Colonic mucosa (tissue), 4 donors: ENCODE measurements at regions not wholly inside any gene's neighbourhood (a gene's known extent, or its start where the extent isn't known, plus 50 kb on each side); places are given as distances from the start of the nearest gene placed in this dataset.

Experiments used
- DNase-seq: peaks from one replicate; pipeline ENCODE4 v3.0.0-alpha.2; 2020
- H3K27ac ChIP-seq: fragments of 200-600 bp; one replicate; pipeline ENCODE4 v1.8.0; 2021
- H3K27me3 ChIP-seq: fragments of 200-600 bp; one replicate; pipeline ENCODE4 v1.8.0; 2021
- H3K36me3 ChIP-seq: fragments of 200-600 bp; one replicate; pipeline ENCODE4 v1.8.0; 2021
- H3K4me1 ChIP-seq: fragments of 200-600 bp; one replicate; pipeline ENCODE4 v1.8.0; 2021; ENCODE audit warnings: mild to moderate bottlenecking
- H3K4me3 ChIP-seq: fragments of 200-600 bp; one replicate; pipeline ENCODE4 v1.8.0; 2021
- H3K9ac ChIP-seq, 2 donors: one replicate each; pipeline ENCODE4 v1.7.0; 2013; ENCODE audit warnings: control low read depth in 2 of 2, low read depth in 2 of 2, low read length in 2 of 2
- H3K9me3 ChIP-seq: fragments of 200-600 bp; one replicate; pipeline ENCODE4 v1.8.0; 2021
- CTCF ChIP-seq: fragments of 200-600 bp; IDR thresholded peaks from one replicate; pipeline ENCODE4 v1.8.0; 2022; ENCODE audit warnings: antibody characterized with exemption, mild to moderate bottlenecking
- intact Hi-C: fragments of 100-400 bp; cut with DNase I; formaldehyde crosslinking; loops from one replicate; pipeline ENCODE4 v1.14.1; 2022
- donor health status: healthy.
- donor health status: DM: no; HTN: no; CAD: no.
- donor health status: DM: no; HTN: no; CAD: no.

- no peak overlapping the region for H3K27ac ChIP-seq
- no peaks in the 10 kb centered on the region for H3K27me3 ChIP-seq
- no peak for DNase-seq
- no peaks in the 10 kb centered on the region for H3K36me3 ChIP-seq
- intact Hi-C loops: no loop called here
- H3K4me1 ChIP-seq: no peaks in the 10 kb centered on the region
- H3K9me3 ChIP-seq: no peaks in the 10 kb centered on the region
- no peak overlapping the region for H3K4me3 ChIP-seq
- H3K9ac ChIP-seq: no peak overlapping the region
- no peak for TF ChIP-seq CTCF
These were observed 1574.2 kb upstream of the PIK3C3 start for GRCh38 chr18:40380686-40381439.

DNA sequence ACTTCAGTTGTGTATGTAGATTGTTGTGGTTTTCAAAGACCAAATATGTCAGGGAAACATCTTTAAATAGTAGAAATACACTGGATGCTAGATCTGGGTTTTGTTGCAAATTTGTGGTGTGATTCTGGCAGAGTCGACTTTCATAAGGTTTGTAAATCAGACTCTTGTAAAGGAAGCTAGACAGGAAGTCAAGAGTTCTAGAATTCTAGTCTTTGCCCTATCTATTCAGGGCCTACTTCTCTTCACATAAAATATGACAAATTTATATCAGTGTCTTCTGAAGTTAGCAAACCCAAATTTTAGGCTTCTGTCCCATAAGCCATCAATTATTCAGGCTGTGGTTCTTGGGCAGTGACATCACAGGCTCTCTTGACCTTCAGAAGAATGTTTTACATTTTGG is 1579.2 kb upstream of the PIK3C3 start:
- no peaks in the 10 kb centered on the region for H3K27me3 ChIP-seq
- intact Hi-C loops: no loop called here
- no peaks in the 10 kb centered on the region for H3K9me3 ChIP-seq

GRCh38 chr18:40371673-40372072 is 1583.4 kb upstream of the PIK3C3 start:
- H3K9ac ChIP-seq: no peak overlapping the region
- intact Hi-C loops: no loop called here

More for the DNA sequence above, 1579.2 kb upstream of the PIK3C3 start:
- H3K36me3 ChIP-seq: no peaks in the 10 kb centered on the region
- DNase-seq: no peak
- no peaks in the 10 kb centered on the region for H3K4me1 ChIP-seq
- TF ChIP-seq CTCF: no peak
- H3K27ac ChIP-seq: no peak overlapping the region
- H3K4me3 ChIP-seq: no peak overlapping the region
- H3K9ac ChIP-seq: no peak overlapping the region

GRCh38 chr18:40367576-40367975 is 1587.5 kb upstream of the PIK3C3 start:
- Histone ChIP-seq H3K27me3 (no peaks in the 10 kb centered on the region), H3K4me1 (no peaks in the 10 kb centered on the region), H3K36me3 (no peaks in the 10 kb centered on the region), H3K4me3 (no peak overlapping the region), H3K9ac (no peak overlapping the region), H3K27ac (no peak overlapping the region), H3K9me3 (no peaks in the 10 kb centered on the region)
- DNase-seq: no peak
- intact Hi-C loops: no loop called here
- no peak for TF ChIP-seq CTCF

More at GRCh38 chr18:40371673-40372072, 1583.4 kb upstream of the PIK3C3 start:
- H3K27ac ChIP-seq: no peak overlapping the region
- no peak for DNase-seq
- no peaks in the 10 kb centered on the region for H3K9me3 ChIP-seq
- no peak overlapping the region for H3K4me3 ChIP-seq
- no peaks in the 10 kb centered on the region for H3K27me3 ChIP-seq
- H3K4me1 ChIP-seq: no peaks in the 10 kb centered on the region
- H3K36me3 ChIP-seq: no peaks in the 10 kb centered on the region
- no peak for TF ChIP-seq CTCF

- intact Hi-C loops: no loop called here
- TF ChIP-seq CTCF: no peak
- Histone ChIP-seq H3K9me3 (no peaks in the 10 kb centered on the region), H3K27ac (no peak overlapping the region), H3K27me3 (no peaks in the 10 kb centered on the region), H3K36me3 (no peaks in the 10 kb centered on the region), H3K4me1 (no peaks in the 10 kb centered on the region), H3K9ac (no peak overlapping the region), H3K4me3 (no peak overlapping the region)
- DNase-seq: no peak
These were observed 1588.5 kb upstream of the PIK3C3 start for GRCh38 chr18:40366521-40366920.
